ENCODE measurements at regions not wholly inside any gene's neighbourhood (a gene's known extent, or its start where the extent isn't known, plus 50 kb on each side); places are given as distances from the start of the nearest gene placed in this dataset.
A peak's percentile ranks its signal among the peaks of the same experiment; 100 is the strongest.

DNA sequence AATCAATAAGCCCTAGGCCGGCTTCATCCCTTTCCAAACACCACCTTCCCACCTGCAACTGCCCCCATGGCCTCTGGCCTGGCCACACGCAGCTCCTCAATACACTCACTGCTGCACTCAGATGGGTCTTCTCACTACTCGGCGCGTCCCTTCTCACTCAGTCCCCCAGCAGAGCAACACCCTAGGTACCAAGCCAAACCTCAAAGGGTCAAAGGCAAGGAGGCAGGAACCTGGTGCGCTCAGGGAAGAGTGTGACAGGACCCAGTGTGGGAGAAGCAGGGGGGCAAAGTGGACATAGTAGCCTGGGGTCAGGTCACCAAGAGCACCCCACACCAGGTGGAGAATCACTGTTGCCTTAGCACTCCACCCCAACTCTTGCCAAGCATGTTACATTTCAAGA, 90.6 kb downstream of the TTC32 start:
- intact Hi-C loops (cut with micrococcal nuclease), result no loop called here
- DNase-seq, result no peak
- ATAC-seq, result no peak

DNA sequence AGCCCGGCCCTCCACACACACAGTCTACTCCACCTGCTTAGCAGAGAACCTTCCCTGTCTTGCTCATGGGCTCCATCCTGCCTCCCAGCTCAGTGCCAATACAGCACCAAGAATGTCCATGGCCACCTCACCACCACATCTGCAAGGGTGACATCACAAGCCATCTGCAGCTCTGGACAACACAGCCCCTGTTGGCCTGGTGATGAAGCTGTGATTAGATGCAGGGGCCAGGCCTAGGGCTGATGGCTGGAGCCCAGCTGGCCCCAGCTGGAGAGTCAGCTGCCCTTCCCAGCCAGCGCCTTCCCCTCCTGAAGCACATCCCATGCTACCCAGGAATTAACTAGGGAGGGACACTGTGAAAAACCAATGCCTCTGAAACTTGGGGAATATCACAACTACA, 91.1 kb downstream of the TTC32 start:
- intact Hi-C loops (cut with micrococcal nuclease), result no loop called here
- ATAC-seq, result peak; percentile 87
- peak; percentile 66 for DNase-seq

DNA sequence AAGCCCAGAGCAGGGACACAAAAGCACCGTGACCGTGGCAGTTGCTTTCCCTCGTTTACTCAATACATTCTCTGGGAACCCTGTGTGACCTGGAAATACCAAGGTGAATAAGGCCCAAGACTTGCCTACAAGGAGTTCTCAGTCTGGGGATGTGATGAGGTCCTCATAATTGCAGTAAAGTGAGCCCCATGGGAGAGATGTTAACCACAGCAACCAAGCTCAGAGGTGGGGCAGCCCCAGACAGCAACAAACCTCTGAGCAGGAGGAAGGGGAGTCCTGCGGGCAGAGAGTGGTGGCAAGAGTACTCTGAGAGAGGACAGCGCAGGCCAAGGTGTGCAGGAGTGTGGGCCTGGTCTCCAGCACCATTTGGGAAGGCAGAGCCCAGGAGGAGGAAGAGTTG, 91.6 kb downstream of the TTC32 start:
- ATAC-seq (no peak), DNase-seq (no peak)
- intact Hi-C loops (cut with micrococcal nuclease), result no loop called here

GRCh38 chr2:19809206-19809605, 92.6 kb downstream of the TTC32 start:
- intact Hi-C loops (cut with micrococcal nuclease), result no loop called here
- ATAC-seq (no peak), DNase-seq (no peak)

- ATAC-seq, result no peak
- intact Hi-C loops (cut with micrococcal nuclease), result no loop called here
- no peak for DNase-seq
Observed at GRCh38 chr2:19807866-19808265, 93.9 kb downstream of the TTC32 start.

DNA sequence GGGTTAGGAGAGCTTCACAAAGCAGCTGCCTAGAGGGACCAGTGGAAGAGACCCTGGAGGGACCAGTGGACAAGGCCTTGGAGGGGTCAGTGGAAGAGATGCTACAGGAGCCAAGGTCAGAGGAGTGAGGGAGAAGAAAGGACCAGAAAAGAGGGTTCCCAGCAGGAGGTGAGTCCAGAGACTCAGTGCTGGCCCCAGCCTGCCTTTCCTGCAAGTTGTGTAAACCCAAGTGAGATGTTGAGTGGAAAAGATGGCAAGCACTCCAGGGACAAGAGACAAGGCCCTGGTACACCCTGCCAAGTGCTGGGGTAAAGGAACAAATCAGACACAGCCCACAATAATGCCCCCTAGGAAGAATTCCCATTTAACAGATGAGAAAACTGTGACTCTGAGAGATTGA, 94.4 kb downstream of the TTC32 start:
- DNase-seq, result no peak
- ATAC-seq, result no peak
- intact Hi-C loops (cut with micrococcal nuclease), result no loop called here

- DNase-seq, result no peak
- intact Hi-C loops (cut with micrococcal nuclease), result no loop called here
- ATAC-seq, result no peak
Observed at GRCh38 chr2:19806591-19806990, 95.2 kb downstream of the TTC32 start.

GRCh38 chr2:19806131-19806530, 95.7 kb downstream of the TTC32 start:
- no peak for DNase-seq
- intact Hi-C loops (cut with micrococcal nuclease), result no loop called here

GRCh38 chr2:19805266-19805665, 96.5 kb downstream of the TTC32 start:
- intact Hi-C loops (cut with micrococcal nuclease), result no loop called here
- DNase-seq, result no peak
- ATAC-seq, result no peak

More at GRCh38 chr2:19806131-19806530, 95.7 kb downstream of the TTC32 start:
- ATAC-seq, result no peak

GRCh38 chr2:19804639-19805260, 97.0 kb downstream of the TTC32 start:
- intact Hi-C loops (cut with micrococcal nuclease), result no loop called here
- DNase-seq (no peak), ATAC-seq (no peak)

- intact Hi-C loops (cut with micrococcal nuclease), result no loop called here
- ATAC-seq (no peak), DNase-seq (no peak)
Observed at GRCh38 chr2:19802086-19802841, 99.5 kb downstream of the TTC32 start.

DNA sequence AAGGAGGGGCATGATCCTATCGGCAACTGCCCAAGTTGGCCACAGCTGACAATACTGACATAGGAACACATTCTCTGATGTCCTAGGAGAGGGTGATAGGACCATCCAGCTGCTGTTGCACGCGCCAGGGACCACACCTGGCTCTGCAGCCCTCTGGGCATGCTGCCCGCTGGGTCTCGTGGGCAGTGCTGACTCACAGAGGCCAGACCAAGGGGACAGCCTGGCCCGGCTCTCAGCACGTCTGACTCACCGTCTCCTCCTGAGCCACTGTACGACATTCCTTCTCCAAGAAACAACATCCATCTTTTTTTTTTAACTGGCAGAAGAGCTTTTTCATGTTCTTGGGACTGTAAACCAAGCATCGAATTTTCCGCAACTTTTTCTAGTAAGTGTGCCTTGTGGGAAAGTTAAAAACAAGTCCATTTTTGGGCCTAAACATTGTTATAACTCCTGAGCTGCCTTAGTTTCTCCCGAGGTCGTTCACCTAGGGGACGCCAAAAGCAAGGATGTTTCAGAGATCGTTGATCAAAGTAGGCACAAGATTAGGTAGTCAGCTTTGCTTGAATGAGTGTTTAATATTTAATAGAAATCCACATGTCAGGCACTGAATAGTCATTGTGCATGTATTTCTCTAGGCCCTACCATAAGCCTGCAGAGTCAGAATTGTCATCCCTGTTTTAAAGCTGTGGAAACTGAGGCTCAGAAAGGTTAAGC, 100.3 kb downstream of the TTC32 start:
- intact Hi-C loops (cut with micrococcal nuclease), result no loop called here
- DNase-seq (peak; percentile 93), ATAC-seq (peak; percentile 97)

DNA sequence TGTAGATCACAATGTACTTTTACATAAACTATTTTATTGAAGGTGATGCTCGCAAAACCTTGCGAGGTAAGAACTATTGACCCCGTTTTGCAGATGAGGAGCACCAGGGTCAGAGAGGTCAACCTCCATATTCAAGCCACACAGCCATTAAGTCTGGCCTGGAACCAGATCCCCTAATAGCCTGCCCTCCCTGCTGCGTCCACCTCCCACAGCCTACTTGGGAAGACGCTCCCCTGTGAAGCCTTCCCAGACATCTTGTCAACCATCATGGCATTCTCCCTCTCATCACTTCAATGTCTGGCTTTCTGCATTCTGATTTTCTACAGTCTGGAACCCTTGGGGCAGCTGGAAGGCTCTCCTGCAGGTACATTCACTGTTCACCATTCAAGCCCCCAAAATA, 101.0 kb downstream of the TTC32 start:
- intact Hi-C loops (cut with micrococcal nuclease), result no loop called here
- peak; percentile 4 for ATAC-seq
- no peak for DNase-seq

DNA sequence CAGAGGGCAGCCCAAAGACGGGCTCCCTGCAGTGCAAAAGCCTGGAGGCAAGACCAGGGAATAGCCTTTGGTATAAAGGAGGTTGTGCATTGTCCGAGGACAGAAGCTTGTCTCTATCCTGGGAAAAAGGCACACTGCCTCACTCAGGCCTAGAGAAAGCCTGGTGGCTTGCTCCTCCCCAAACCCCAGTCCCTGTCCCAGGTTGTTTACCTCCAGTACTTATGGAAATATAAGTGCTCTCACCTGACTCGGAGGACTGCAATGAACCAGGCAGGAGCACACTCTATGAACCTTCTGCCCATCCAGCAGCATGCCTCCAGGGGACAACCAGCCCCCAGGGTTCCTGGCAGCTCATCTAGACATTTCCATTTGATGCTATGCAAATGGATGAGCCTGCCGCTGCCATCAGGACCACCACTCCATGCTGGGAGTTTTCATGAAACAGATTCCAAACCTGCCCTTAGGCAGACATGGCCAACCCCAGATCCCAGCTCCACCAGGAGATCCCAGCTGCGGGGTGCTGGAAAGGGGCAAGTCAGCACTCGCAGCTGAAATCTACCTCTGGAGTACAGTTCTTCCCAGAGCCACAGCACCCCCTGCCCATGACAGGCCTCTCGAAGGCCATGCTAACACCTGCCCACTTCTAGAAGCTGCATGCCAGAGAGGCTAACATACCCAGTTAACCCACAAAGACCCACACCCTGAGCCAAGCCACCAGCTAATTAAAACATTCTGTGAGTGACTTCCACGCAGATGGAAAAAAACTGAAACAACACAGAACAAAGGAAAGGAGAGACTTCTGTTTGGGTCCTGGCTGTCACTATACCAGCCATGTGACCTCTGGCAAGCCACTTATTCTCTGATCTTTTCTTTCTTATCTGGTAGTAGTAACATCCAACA, 101.7 kb downstream of the TTC32 start:
- DNase-seq (no peak), ATAC-seq (peak; percentile 2)
- intact Hi-C loops (cut with micrococcal nuclease), result no loop called here

DNA sequence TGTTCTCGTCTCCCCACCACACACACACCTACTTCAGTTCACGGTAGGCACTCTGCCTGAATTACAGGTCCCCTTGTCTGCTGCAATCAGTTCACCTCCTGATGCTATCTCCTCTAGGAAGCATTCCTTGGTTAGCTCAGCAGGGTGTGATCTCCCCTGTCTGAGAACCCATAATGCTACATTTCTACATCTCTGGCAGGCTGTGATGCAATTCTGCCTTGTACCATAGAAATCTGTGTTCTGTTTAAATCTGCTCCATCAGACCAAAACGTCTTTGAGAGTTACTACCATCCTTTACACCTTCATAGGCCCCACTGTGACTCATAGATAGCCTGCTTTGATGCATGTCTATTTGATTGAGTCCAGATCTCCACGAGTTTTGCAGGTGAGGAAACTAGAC, 103.9 kb downstream of the TTC32 start:
- no peak for ATAC-seq
- DNase-seq, result no peak
- intact Hi-C loops (cut with micrococcal nuclease), result no loop called here

DNA sequence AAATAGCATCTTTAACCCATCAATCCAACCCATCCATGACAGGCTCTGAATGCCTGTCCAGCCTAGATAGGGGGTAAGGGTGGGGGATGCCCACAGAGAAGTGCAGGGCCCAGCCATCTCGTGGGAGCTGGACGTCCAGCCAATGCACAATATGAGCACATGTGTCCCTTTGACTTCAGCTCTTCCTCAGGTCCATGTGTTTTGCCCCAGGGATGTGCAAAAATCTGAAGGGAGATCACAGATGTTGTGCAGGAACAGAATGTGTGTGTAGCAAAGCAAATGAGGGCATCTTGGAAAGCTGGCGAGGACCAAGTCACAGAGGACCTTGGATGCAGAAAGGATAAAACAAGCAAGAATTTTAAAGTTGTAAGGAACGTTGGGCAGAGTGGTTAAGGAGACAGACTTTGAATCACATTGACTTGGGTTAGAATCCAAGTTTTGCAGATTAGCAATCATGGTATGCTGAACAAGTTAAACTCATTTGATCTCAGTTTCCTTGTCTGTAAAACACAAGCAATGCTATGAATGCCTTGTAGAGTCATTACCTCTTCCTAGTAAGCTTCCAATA, 104.5 kb downstream of the TTC32 start:
- DNase-seq (no peak), ATAC-seq (no peak)
- intact Hi-C loops (cut with micrococcal nuclease), result no loop called here

DNA sequence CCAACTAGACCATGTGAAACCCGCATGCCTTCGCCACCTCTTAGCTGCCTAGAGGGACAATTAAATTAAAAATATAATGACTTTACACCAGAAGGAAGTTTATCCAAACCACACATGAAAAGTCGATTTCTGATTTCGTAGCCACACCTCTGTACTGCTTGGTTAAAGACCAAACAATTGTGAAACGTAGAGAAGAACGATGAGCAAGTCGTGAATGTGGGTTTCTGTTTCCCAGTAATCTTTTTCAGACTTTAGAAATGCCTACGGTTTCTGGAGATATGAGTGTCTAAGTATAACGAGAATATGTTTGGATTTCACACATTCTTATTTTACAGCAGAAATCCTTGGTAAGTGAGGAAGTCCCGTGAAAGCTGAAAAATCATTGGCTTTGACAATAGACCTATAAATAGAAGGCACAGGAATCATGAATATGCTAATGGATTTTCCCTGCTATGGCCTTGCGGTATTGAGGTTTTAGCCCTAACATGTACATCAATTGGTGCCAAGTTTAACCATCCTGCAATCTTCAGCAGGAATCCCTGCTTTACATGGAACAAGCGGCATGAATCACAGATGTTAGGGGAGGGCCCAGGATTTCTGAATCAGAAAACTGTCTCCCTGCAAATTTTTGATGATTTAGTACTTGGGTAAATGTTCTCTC, 105.6 kb downstream of the TTC32 start:
- ATAC-seq, result no peak
- intact Hi-C loops (cut with micrococcal nuclease), result no loop called here

GRCh38 chr2:19793132-19793750, 108.5 kb downstream of the TTC32 start:
- peak; percentile 69 for ATAC-seq

More for the DNA sequence above, 105.6 kb downstream of the TTC32 start:
- no peak for DNase-seq

More at GRCh38 chr2:19793132-19793750, 108.5 kb downstream of the TTC32 start:
- DNase-seq, result no peak
- intact Hi-C loops (cut with micrococcal nuclease), result no loop called here
